ENCODE measurements at regions not wholly inside any gene's neighbourhood (a gene's known extent, or its start where the extent isn't known, plus 50 kb on each side); places are given as distances from the start of the nearest gene placed in this dataset.

GRCh38 chr2:47311764-47312490, 57.2 kb upstream of the EPCAM start:
- Histone ChIP-seq H3K9me3 (replicated peaks in 1 of 3) (no peaks in the 10 kb centered on the region), H3K36me3 (replicated peaks in 1 of 2) (no peaks in the 10 kb centered on the region), H3K4me3 (no peak overlapping the region), H3K27me3 (no peaks in the 10 kb centered on the region), H3K27ac (no peak overlapping the region), H3K4me1 (replicated peaks in 1 of 2) (peaks cover 0 to 4% of the 10 kb centered on the region in 2 donors)
- intact Hi-C loops (cut with DNase I): loop anchor here in 1 of 2 donors (10.0 kb wide), 1 partner anchor 127 kb away; no protein-coding TSS in a partner anchor
- TF ChIP-seq POLR2A (IDR thresholded peaks at IDR 0.05): no peak
- no peak for TF ChIP-seq CTCF (IDR thresholded peaks at IDR 0.05)
- no peak for DNase-seq
- WGBS, 4 donors: 88 to 96% (median 93%) methylated on average over 7 of the region's 7 CpGs

GRCh38 chr2:47310801-47311560, 58.1 kb upstream of the EPCAM start:
- TF ChIP-seq CTCF (IDR thresholded peaks at IDR 0.05): no peak
- TF ChIP-seq POLR2A (IDR thresholded peaks at IDR 0.05): no peak
- WGBS, 4 donors: 70 to 76% (median 73%) methylated on average over 10 to 13 of the region's 13 CpGs
- intact Hi-C loops (cut with DNase I): loop anchor here in 1 of 2 donors (10.0 kb wide), 1 partner anchor 126 kb away; no protein-coding TSS in a partner anchor
- Histone ChIP-seq H3K36me3 (replicated peaks in 1 of 2) (no peaks in the 10 kb centered on the region), H3K9me3 (replicated peaks in 1 of 3) (no peaks in the 10 kb centered on the region), H3K4me1 (replicated peaks in 1 of 2) (peaks cover 0 to 4% of the 10 kb centered on the region in 2 donors), H3K4me3 (no peak overlapping the region), H3K27me3 (no peaks in the 10 kb centered on the region), H3K27ac (no peak overlapping the region)
- DNase-seq: peak in 5 of 7 donors; percentile 23 to 76 (median 39)

- TF ChIP-seq CTCF (IDR thresholded peaks at IDR 0.05) (no peak), POLR2A (IDR thresholded peaks at IDR 0.05) (no peak)
These were observed 58.9 kb upstream of the EPCAM start for GRCh38 chr2:47309952-47310800.

More at GRCh38 chr2:47309952-47310800, 58.9 kb upstream of the EPCAM start:
- DNase-seq: no peak
- intact Hi-C loops (cut with DNase I): loop anchor here in 1 of 2 donors (10.0 kb wide), 1 partner anchor 125 kb away; no protein-coding TSS in a partner anchor
- H3K4me1 ChIP-seq (replicated peaks in 1 of 2): peaks cover 0 to 4% of the 10 kb centered on the region in 2 donors
- no peaks in the 10 kb centered on the region for H3K36me3 ChIP-seq (replicated peaks in 1 of 2)
- H3K9me3 ChIP-seq (replicated peaks in 1 of 3): no peaks in the 10 kb centered on the region
- no peaks in the 10 kb centered on the region for H3K27me3 ChIP-seq
- no peak overlapping the region for H3K4me3 ChIP-seq
- 65 to 83% (median 69%) methylated on average over 9 of the region's 9 CpGs for WGBS, 4 donors
- peak overlapping the region in 1 of 5 donors; percentile 17 for H3K27ac ChIP-seq

All from adrenal gland (tissue), 9 donors.